ENCODE measurements at regions not wholly inside any gene's neighbourhood (a gene's known extent, or its start where the extent isn't known, plus 50 kb on each side); places are given as distances from the start of the nearest gene placed in this dataset.

GRCh38 chr1:101310506-101310905, 73.7 kb downstream of the S1PR1 start:
- peaks cover 51% of the 10 kb centered on the region for H3K4me1 ChIP-seq (ENCODE audit: insufficient read depth, low read length)
- no peak overlapping the region for H3K4me3 ChIP-seq (ENCODE audit: low read length)
- no peaks in the 10 kb centered on the region for H3K9me3 ChIP-seq (ENCODE audit: low read depth, low read length)
- no peaks in the 10 kb centered on the region for H3K27me3 ChIP-seq (ENCODE audit: insufficient read depth, low read length)

DNA sequence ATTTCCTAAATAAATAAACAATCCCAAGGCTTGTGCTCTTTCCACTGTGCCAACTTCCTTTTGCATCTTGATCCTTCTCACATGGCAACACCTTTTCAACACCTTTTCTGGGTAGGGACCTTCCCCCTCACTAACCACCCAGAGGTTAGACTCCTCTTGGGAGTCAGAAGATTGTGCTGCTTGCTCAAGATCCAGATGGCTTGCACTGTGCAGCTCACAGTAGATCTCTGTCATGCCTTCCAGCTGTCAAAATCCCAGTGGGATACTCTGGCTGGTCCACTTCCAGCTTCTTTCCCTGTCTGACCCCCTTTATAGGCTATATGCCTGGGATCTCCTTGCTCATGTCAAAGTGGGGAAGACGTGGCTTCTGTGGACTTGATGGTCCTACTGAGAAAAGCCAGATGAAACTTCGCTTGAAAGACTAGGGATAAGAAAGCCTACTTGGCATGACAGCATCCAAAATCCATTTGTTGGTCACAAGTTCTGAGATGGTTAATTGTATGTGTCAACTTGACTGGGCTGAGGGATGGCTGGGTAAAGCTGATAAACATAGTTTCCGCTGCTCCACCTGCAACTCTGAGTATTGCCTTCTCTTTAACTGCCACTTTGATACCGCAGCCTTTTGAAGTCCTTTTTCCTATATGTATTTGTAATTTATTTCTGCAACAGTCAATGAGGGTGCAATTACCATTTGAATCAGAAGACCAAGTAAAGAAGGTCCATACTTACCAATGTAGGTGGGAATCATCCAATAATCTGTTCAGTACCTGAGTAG, 74.5 kb downstream of the S1PR1 start:
- Histone ChIP-seq H3K9me3 (ENCODE audit: low read depth, low read length) (no peaks in the 10 kb centered on the region), H3K4me1 (ENCODE audit: insufficient read depth, low read length) (peaks cover 51% of the 10 kb centered on the region), H3K27me3 (ENCODE audit: insufficient read depth, low read length) (no peaks in the 10 kb centered on the region), H3K4me3 (ENCODE audit: low read length) (no peak overlapping the region)

- H3K27me3 ChIP-seq (ENCODE audit: insufficient read depth, low read length) = no peaks in the 10 kb centered on the region
- no peaks in the 10 kb centered on the region for H3K9me3 ChIP-seq (ENCODE audit: low read depth, low read length)
- H3K4me3 ChIP-seq (ENCODE audit: low read length) = no peak overlapping the region
- H3K4me1 ChIP-seq (ENCODE audit: insufficient read depth, low read length) = peaks cover 51% of the 10 kb centered on the region
These were observed 75.3 kb downstream of the S1PR1 start for GRCh38 chr1:101312147-101312546.

- H3K9me3 ChIP-seq (ENCODE audit: low read depth, low read length) = no peaks in the 10 kb centered on the region
- peaks cover 42% of the 10 kb centered on the region for H3K4me1 ChIP-seq (ENCODE audit: insufficient read depth, low read length)
- no peaks in the 10 kb centered on the region for H3K27me3 ChIP-seq (ENCODE audit: insufficient read depth, low read length)
- no peak overlapping the region for H3K4me3 ChIP-seq (ENCODE audit: low read length)
These were observed 76.5 kb downstream of the S1PR1 start for GRCh38 chr1:101313356-101313755.

- Histone ChIP-seq H3K4me3 (ENCODE audit: low read length) (no peak overlapping the region), H3K9me3 (ENCODE audit: low read depth, low read length) (no peaks in the 10 kb centered on the region), H3K27me3 (ENCODE audit: insufficient read depth, low read length) (no peaks in the 10 kb centered on the region), H3K4me1 (ENCODE audit: insufficient read depth, low read length) (peaks cover 34% of the 10 kb centered on the region)
These were observed 77.4 kb downstream of the S1PR1 start for GRCh38 chr1:101314244-101314643.

DNA sequence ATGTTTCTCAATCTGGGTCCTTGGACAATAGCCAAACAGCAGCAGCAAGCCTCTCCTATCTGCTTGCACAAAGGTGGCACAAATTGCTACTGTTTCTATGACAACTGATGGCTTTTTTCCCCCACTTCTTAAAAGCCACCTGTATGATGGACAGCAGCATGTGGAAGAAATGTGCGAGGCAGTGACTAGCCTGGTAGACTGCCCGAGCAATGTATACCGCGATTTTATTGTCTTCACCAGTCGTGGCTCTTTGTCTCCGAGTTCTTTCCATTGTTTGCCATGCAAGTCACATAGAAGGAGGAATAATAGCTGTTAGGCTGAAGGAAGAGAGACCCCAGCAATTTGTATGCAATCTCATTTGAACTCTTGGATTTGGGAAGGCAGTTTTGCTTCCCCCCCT, 79.4 kb downstream of the S1PR1 start:
- H3K9me3 ChIP-seq (ENCODE audit: low read depth, low read length) = no peaks in the 10 kb centered on the region
- no peaks in the 10 kb centered on the region for H3K27me3 ChIP-seq (ENCODE audit: insufficient read depth, low read length)
- peaks cover 17% of the 10 kb centered on the region for H3K4me1 ChIP-seq (ENCODE audit: insufficient read depth, low read length)
- no peak overlapping the region for H3K4me3 ChIP-seq (ENCODE audit: low read length)

DNA sequence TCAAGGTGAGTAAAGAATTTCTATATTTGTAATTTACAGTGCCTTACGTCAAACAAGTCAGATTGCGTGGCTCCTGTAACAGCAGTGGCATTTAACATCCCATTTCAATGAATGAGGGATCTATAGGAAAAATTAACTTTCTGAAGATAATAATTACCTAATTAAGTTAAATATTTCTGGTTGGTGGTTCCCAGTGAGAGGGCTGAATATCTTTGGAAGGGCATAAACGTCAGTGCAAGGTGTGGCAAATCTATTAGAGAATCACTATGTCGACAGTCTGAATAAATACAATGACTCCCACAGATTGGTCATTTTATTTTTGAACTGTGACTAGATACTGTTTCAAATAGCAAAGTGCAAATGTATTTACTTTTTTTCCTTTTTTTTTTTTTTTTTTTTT, 80.0 kb downstream of the S1PR1 start:
- Histone ChIP-seq H3K4me3 (ENCODE audit: low read length) (no peak overlapping the region), H3K4me1 (ENCODE audit: insufficient read depth, low read length) (peaks cover 12% of the 10 kb centered on the region), H3K9me3 (ENCODE audit: low read depth, low read length) (no peaks in the 10 kb centered on the region), H3K27me3 (ENCODE audit: insufficient read depth, low read length) (no peaks in the 10 kb centered on the region)

DNA sequence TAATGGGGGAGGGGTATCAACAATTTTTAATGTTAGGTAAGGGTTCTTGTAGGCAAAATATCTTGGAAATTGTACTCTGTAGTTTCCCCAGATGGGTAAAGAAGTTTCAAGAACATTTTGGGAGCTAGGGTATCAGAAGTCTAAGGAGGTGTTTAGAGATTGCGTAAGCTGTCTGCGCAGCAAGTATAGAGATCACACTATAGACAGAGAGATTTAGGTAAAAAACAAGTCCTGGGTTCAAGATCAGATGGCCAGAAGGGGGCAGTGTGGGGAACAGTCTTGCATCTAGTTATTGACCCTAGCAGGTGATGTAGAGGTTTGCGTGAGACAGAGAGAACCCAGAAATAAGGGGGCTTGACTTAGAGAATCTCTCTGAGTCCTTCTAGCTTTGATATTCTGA, 80.8 kb downstream of the S1PR1 start:
- H3K4me1 ChIP-seq (ENCODE audit: insufficient read depth, low read length) = peaks cover 5% of the 10 kb centered on the region
- no peaks in the 10 kb centered on the region for H3K27me3 ChIP-seq (ENCODE audit: insufficient read depth, low read length)
- no peak overlapping the region for H3K4me3 ChIP-seq (ENCODE audit: low read length)
- no peaks in the 10 kb centered on the region for H3K9me3 ChIP-seq (ENCODE audit: low read depth, low read length)

GRCh38 chr1:101323535-101323934, 86.7 kb downstream of the S1PR1 start:
- H3K9me3 ChIP-seq (ENCODE audit: low read depth, low read length) = no peaks in the 10 kb centered on the region
- H3K27me3 ChIP-seq (ENCODE audit: insufficient read depth, low read length) = no peaks in the 10 kb centered on the region
- H3K4me1 ChIP-seq (ENCODE audit: insufficient read depth, low read length) = no peaks in the 10 kb centered on the region
- no peak overlapping the region for H3K4me3 ChIP-seq (ENCODE audit: low read length)

GRCh38 chr1:101325144-101325543, 88.3 kb downstream of the S1PR1 start:
- no peak overlapping the region for H3K4me3 ChIP-seq (ENCODE audit: low read length)
- H3K27me3 ChIP-seq (ENCODE audit: insufficient read depth, low read length) = no peaks in the 10 kb centered on the region
- no peaks in the 10 kb centered on the region for H3K9me3 ChIP-seq (ENCODE audit: low read depth, low read length)
- H3K4me1 ChIP-seq (ENCODE audit: insufficient read depth, low read length) = no peaks in the 10 kb centered on the region

- H3K4me1 ChIP-seq (ENCODE audit: insufficient read depth, low read length) = no peaks in the 10 kb centered on the region
- no peak overlapping the region for H3K4me3 ChIP-seq (ENCODE audit: low read length)
- no peaks in the 10 kb centered on the region for H3K9me3 ChIP-seq (ENCODE audit: low read depth, low read length)
- no peaks in the 10 kb centered on the region for H3K27me3 ChIP-seq (ENCODE audit: insufficient read depth, low read length)
These were observed 93.8 kb downstream of the S1PR1 start for GRCh38 chr1:101330427-101331130.

DNA sequence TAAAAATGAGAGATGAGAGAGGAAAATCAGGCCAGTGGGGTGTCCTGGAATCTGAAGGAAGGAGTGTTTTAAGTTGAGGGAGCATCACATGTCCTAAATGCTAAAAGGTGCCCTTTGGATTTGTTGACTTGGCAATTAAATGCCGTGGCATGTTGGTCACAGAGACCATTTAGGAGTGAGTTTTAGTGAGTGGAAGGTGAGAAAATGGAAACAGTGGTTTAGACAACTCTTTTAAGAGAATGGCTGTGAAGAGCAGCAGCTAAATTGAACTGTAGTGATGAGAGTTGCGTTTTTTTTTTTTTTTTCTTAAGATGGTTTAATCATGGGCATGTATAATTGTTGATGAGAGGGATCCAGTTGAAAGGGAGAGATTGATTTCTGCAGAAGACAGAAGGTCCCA, 95.0 kb downstream of the S1PR1 start:
- Histone ChIP-seq H3K9me3 (ENCODE audit: low read depth, low read length) (no peaks in the 10 kb centered on the region), H3K4me3 (ENCODE audit: low read length) (no peak overlapping the region), H3K4me1 (ENCODE audit: insufficient read depth, low read length) (no peaks in the 10 kb centered on the region), H3K27me3 (ENCODE audit: insufficient read depth, low read length) (no peaks in the 10 kb centered on the region)

GRCh38 chr1:101332633-101333032, 95.8 kb downstream of the S1PR1 start:
- Histone ChIP-seq H3K4me3 (ENCODE audit: low read length) (no peak overlapping the region), H3K4me1 (ENCODE audit: insufficient read depth, low read length) (no peaks in the 10 kb centered on the region), H3K9me3 (ENCODE audit: low read depth, low read length) (no peaks in the 10 kb centered on the region), H3K27me3 (ENCODE audit: insufficient read depth, low read length) (no peaks in the 10 kb centered on the region)

DNA sequence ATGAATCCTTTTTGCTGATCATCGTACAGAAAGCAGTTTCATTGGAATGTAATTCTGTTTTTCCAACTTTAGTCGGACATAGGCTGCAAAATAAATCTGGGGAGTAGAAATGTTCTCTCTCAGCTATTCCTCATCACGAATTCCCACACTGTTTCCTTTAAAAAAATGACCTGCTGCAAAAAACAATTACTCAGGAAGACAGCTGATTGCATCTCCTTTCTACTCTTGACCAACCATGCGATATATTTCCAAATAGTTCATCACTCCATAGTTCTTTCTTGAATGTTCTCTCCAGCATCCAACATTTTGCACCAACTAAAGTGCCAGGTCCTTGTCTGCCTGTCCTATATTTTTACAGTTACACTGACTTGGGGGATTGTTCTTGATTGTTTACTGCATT, 96.4 kb downstream of the S1PR1 start:
- Histone ChIP-seq H3K4me3 (ENCODE audit: low read length) (no peak overlapping the region), H3K9me3 (ENCODE audit: low read depth, low read length) (no peaks in the 10 kb centered on the region), H3K4me1 (ENCODE audit: insufficient read depth, low read length) (no peaks in the 10 kb centered on the region), H3K27me3 (ENCODE audit: insufficient read depth, low read length) (no peaks in the 10 kb centered on the region)

GRCh38 chr1:101337968-101338367, 101.1 kb downstream of the S1PR1 start:
- Histone ChIP-seq H3K9me3 (ENCODE audit: low read depth, low read length) (peaks cover 6% of the 10 kb centered on the region), H3K4me3 (ENCODE audit: low read length) (no peak overlapping the region), H3K27me3 (ENCODE audit: insufficient read depth, low read length) (no peaks in the 10 kb centered on the region), H3K4me1 (ENCODE audit: insufficient read depth, low read length) (no peaks in the 10 kb centered on the region)

Data from mononuclear cell (primary cell).